K562 (cell line): ENCODE measurements at regions not wholly inside any gene's neighbourhood (a gene's known extent, or its start where the extent isn't known, plus 50 kb on each side); places are given as distances from the start of the nearest gene placed in this dataset.

Experiments used
- ATAC-seq: fragments of 200-7000 bp; cut with Tn5 transposase; 3 replicates; pipeline ENCODE4 v1.9.1; 2020; ENCODE audit warnings: moderate library complexity
- BruUV-seq: library from RNA; stranded (reverse); fragments of 400-500 nt; replicated peaks from 2 replicates; lab custom pipeline; 2021; lab: Mats Ljungman, UMichigan
- CTCF ChIA-PET: fragments of 300-600 bp; formaldehyde crosslinking; extraction: SDS; loops from one replicate; lab custom pipeline; 2021; ENCODE audit warnings: low intra/inter-chr PET ratio; lab: Yijun Ruan, JAX
- POLR2A ChIA-PET: fragments of 300-600, 350-650 bp; sonication (Branson Sonifier 250); formaldehyde crosslinking; extraction: SDS; loops from one replicate; lab custom pipeline; 2021; ENCODE audit warnings: antibody characterized with exemption, inconsistent platforms; lab: Yijun Ruan, JAX
- DNase-seq, 4 experiments: peaks; one replicate each; pipeline versions ENCODE4 v3.0.0 to v3.0.0-alpha.2; 2011 to 2018; ENCODE audit warnings: low spot score in 3 of 4, mixed read lengths in 3 of 4; ENCODE audit errors: extremely low read depth in 1 of 4
- FAIRE-seq: peaks from 2 replicates; lab custom pipeline; 2011; peaks lifted over from hg19 to GRCh38; lab: Jason Lieb, UNC
- H2AFZ ChIP-seq: 2 replicates; pipeline ENCODE4 v1.6.0; 2011; ENCODE audit warnings: low read depth, low read length, control low read depth, inconsistent platforms
- H3K27ac ChIP-seq: fragments of 200-600 bp; 3 replicates; pipeline ENCODE4 v1.8.0; 2011; ENCODE audit warnings: low read depth, mild to moderate bottlenecking, control low read depth, inconsistent platforms, low read length, moderate library complexity, mixed read lengths; ENCODE audit errors: extremely low read depth
- H3K27me3 ChIP-seq, 2 experiments: fragments of 300-600 bp in 1 of 2; 2 replicates in 1 of 2; 3 replicates in 1 of 2; pipeline versions ENCODE4 v1.6.0 to v1.8.0; 2011; ENCODE audit warnings: inconsistent platforms in 2 of 2, low read length in 2 of 2, mild to moderate bottlenecking in 1 of 2, mixed read lengths in 1 of 2, moderate library complexity in 1 of 2; ENCODE audit not compliant: control insufficient read depth in 2 of 2, insufficient read depth in 2 of 2
- H3K36me3 ChIP-seq: fragments of 300-600 bp; 3 replicates; pipeline ENCODE4 v1.8.0; 2011; ENCODE audit warnings: mild to moderate bottlenecking, low read length, inconsistent platforms; ENCODE audit not compliant: control insufficient read depth, insufficient read depth
- H3K4me1 ChIP-seq, 2 experiments: fragments of 200-600 bp in 1 of 2; replicated peaks in 1 of 2; 2 replicates in 1 of 2; 3 replicates in 1 of 2; pipeline versions ENCODE4 v1.5.1 to v1.8.0; 2011; ENCODE audit warnings: inconsistent platforms in 2 of 2, low read length in 2 of 2, mild to moderate bottlenecking in 1 of 2, mixed read lengths in 1 of 2, moderate library complexity in 1 of 2; ENCODE audit not compliant: control insufficient read depth in 2 of 2, insufficient read depth in 2 of 2
- H3K4me2 ChIP-seq: 2 replicates; pipeline ENCODE4 v1.6.1; 2011; ENCODE audit warnings: low read length, control low read depth, inconsistent platforms, mixed read lengths; ENCODE audit not compliant: insufficient read depth
- H3K4me3 ChIP-seq: fragments of 200-600 bp; sonication (generic), shearing (Covaris generic); 2 replicates; pipeline ENCODE4 v1.5.1; 2016; ENCODE audit warnings: control low read depth, inconsistent platforms
- H3K79me2 ChIP-seq: fragments of 200-600 bp; 3 replicates; pipeline ENCODE4 v1.8.0; 2011; ENCODE audit warnings: low read length, inconsistent platforms; ENCODE audit not compliant: control insufficient read depth, insufficient read depth
- H3K9ac ChIP-seq, 2 experiments: 2 replicates each; pipeline versions ENCODE4 v1.6.0 to v1.6.1; 2011; ENCODE audit warnings: low read depth in 2 of 2, low read length in 2 of 2, control low read depth in 1 of 2, inconsistent platforms in 1 of 2, mild to moderate bottlenecking in 1 of 2, mixed read lengths in 1 of 2; ENCODE audit not compliant: insufficient read depth in 1 of 2
- H3K9me1 ChIP-seq: one replicate; pipeline ENCODE4 v1.6.0; 2011; ENCODE audit warnings: inconsistent platforms, mild to moderate bottlenecking, low read length, moderate library complexity; ENCODE audit not compliant: control insufficient read depth, insufficient read depth
- H3K9me3 ChIP-seq: replicated peaks from 2 replicates; pipeline ENCODE4 v1.5.1; 2011; ENCODE audit warnings: low read depth, low read length, inconsistent platforms; ENCODE audit not compliant: control insufficient read depth, insufficient read depth
- H4K20me1 ChIP-seq: replicated peaks from 2 replicates; pipeline ENCODE4 v1.6.1; 2011; ENCODE audit warnings: low read length, inconsistent platforms, mixed read lengths; ENCODE audit not compliant: control insufficient read depth, insufficient read depth
- BRF2 ChIP-seq: IDR thresholded peaks from 3 replicates; pipeline ENCODE4 v1.6.1; 2011; ENCODE audit warnings: borderline replicate concordance, mild to moderate bottlenecking; ENCODE audit not compliant: insufficient read length, insufficient read depth
- CTCF ChIP-seq, 3 experiments: IDR thresholded peaks in 2 of 3; conservative IDR thresholded peaks in 1 of 3; 2 replicates each; pipeline ENCODE4 v1.5.1; 2011 to 2012; ENCODE audit warnings: low read length in 3 of 3, mild to moderate bottlenecking in 3 of 3, control low read depth in 2 of 3, improper control_type of control experiment in 1 of 3, inconsistent platforms in 1 of 3, low read depth in 1 of 3, mixed read lengths in 1 of 3, moderate library complexity in 1 of 3; ENCODE audit not compliant: insufficient read depth in 2 of 3
- DEAF1 ChIP-seq: fragments of 450-650 bp; formaldehyde crosslinking; IDR thresholded peaks from 2 replicates; pipeline ENCODE4 v1.4.0; 2020; ENCODE audit warnings: mild to moderate bottlenecking, moderate library complexity
- ELF2 ChIP-seq: fragments of 250-450 bp; sonication (Bioruptor Pico); IDR thresholded peaks from 2 replicates; pipeline ENCODE4 v1.5.0; 2021; ENCODE audit warnings: mild to moderate bottlenecking
- HDAC6 ChIP-seq: IDR thresholded peaks from 2 replicates; pipeline ENCODE4 v1.6.1; 2012; ENCODE audit warnings: low read depth, mild to moderate bottlenecking, control low read depth, inconsistent platforms, low read length, moderate library complexity
- ZBED1 ChIP-seq: IDR thresholded peaks from 2 replicates; pipeline ENCODE4 v1.6.1; 2014
- ZHX1 ChIP-seq: fragments of 150-350 bp; conservative IDR thresholded peaks from 2 replicates; pipeline ENCODE4 v1.6.1; 2014; ENCODE audit warnings: low read length
- ZNF717 ChIP-seq: fragments of 250-450 bp; sonication (Bioruptor Pico); IDR thresholded peaks from 2 replicates; pipeline ENCODE4 v1.5.0; 2021
- ZNF77 ChIP-seq: fragments of 250-450 bp; sonication (Bioruptor Pico); IDR thresholded peaks from 2 replicates; pipeline ENCODE4 v1.5.0; 2020
- WGBS: fragments of 100-300 bp; shearing (Covaris generic); methylation state at CpG from one replicate; pipeline ENCODE4 v1.1.6; 2016; ENCODE audit warnings: low coverage, mixed read lengths; ENCODE audit not compliant: insufficient coverage; ENCODE audit errors: missing lambda C conversion rate; 5-methylcytosine and 5-hydroxymethylcytosine counted together
- in situ Hi-C: fragments of 300-500 bp; cut with MboI; formaldehyde crosslinking; loops from 4 replicates; pipeline ENCODE4 v1.15.0; 2018; ENCODE audit warnings: inconsistent platforms, mixed read lengths
- intact Hi-C: fragments of 100-400 bp; cut with micrococcal nuclease; formaldehyde crosslinking; loops from 2 replicates; pipeline ENCODE4 v1.14.2; 2022
- TF ChIP-seq, protein P1 (sequence below): fragments of 250-450 bp; sonication (Bioruptor Pico); IDR thresholded peaks from 2 replicates; pipeline ENCODE4 v1.8.0; 2022; ENCODE audit warnings: moderate library complexity, mild to moderate bottlenecking, inconsistent platforms

DNA sequence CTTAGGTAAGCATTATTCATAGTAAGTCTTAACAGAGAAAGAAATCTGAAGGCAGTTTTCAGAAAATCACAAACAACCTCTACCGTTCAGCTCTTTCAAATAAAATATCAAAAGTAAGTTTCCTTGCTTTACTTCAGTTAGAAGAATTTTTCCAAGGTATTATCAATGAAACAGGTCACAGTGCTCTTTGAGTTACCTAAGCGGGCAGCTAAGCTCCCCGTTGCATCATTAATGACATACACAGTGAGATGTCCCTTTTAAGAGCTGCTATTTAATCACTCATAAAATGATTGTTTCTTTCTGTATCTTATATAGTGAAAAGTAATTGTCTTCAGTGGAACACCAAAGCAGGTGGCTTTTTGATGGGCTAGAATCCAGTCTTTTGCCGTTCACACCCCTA, 86.2 kb upstream of the PIK3R1 start (continued):
- no peak for TF ChIP-seq ELF2 (CRISPR knock-in tag)
- TF ChIP-seq ZNF717 (CRISPR knock-in tag): no peak
- no peak for TF ChIP-seq ZNF77 (CRISPR knock-in tag)

GRCh38 chr5:68126886-68127285, 88.7 kb upstream of the PIK3R1 start:
- Histone ChIP-seq H3K27me3 (peaks cover under 1 to 2% of the 10 kb centered on the region in 2 experiments; a peak in 2 of 5 replicates), H3K4me2 (no peak overlapping the region), H4K20me1 (no peaks in the 10 kb centered on the region), H3K9ac (no peak overlapping the region), H3K4me1 (no peaks in the 10 kb centered on the region), H2AFZ (no peak overlapping the region), H3K9me3 (no peaks in the 10 kb centered on the region), H3K9me1 (no peaks in the 10 kb centered on the region), H3K79me2 (no peaks in the 10 kb centered on the region), H3K4me3 (no peak overlapping the region), H3K27ac (no peak overlapping the region), H3K36me3 (no peaks in the 10 kb centered on the region)
- FAIRE-seq (no peak), ATAC-seq (no peak), DNase-seq (no peak)
- intact Hi-C loops: no loop called here
- 0% methylated on average over 2 of the region's 2 CpGs for WGBS
- no TSS peak for BruUV-seq
- TF ChIP-seq ZHX1 (no peak), CTCF (IDR thresholded peaks at IDR 0.05 in 2 of 3, conservative IDR thresholded peaks at IDR 0.05 in 1 of 3; ENCODE audit: insufficient read depth in 2 of 3, low read depth in 1 of 3, low read length in 3 of 3) (no peak), HDAC6 (no peak), ZBED1 (no peak), BRF2 (no peak), DEAF1 (no peak)
- TF ChIP-seq, protein P1, sequence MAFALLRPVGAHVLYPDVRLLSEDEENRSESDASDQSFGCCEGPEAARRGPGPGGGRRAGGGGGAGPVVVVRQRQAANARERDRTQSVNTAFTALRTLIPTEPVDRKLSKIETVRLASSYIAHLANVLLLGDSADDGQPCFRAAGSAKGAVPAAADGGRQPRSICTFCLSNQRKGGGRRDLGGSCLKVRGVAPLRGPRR (CRISPR knock-in tag): no peak
- in situ Hi-C loops: no loop called here
- CTCF ChIA-PET: no interaction called here
- POLR2A ChIA-PET: interaction anchor here (0.6 kb wide), 1 partner anchor 615 kb away, joined by 3 read pairs; no protein-coding TSS in a partner anchor
